HCT116 (cell line): ENCODE measurements at regions not wholly inside any gene's neighbourhood (a gene's known extent, or its start where the extent isn't known, plus 50 kb on each side); places are given as distances from the start of the nearest gene placed in this dataset.

ENCODE experiments used
- ATAC-seq: fragments of 200-7000 bp; cut with Tn5 transposase; 2 replicates; pipeline ENCODE4 v1.9.1; 2020; ENCODE audit warnings: mild to moderate bottlenecking, moderate library complexity
- BruUV-seq: library from RNA; stranded (reverse); fragments of 400-500 nt; replicated peaks from 2 replicates; lab custom pipeline; 2021; lab: Mats Ljungman, UMichigan
- CTCF ChIA-PET: fragments of 300-600 bp; sonication (Branson Sonifier 250); formaldehyde crosslinking; loops from one replicate; lab custom pipeline; 2021; ENCODE audit warnings: antibody characterized with exemption; lab: Charles Lee
- POLR2A ChIA-PET: fragments of 300-600, 350-600 bp; sonication (Branson Sonifier 250); formaldehyde crosslinking; loops from one replicate; lab custom pipeline; 2021; ENCODE audit warnings: antibody characterized with exemption; lab: Charles Lee
- RAD21 ChIA-PET, 2 experiments: fragments of 300-600 bp; sonication (Branson Sonifier 250); formaldehyde crosslinking; loops; one replicate each; lab custom pipeline; 2023; ENCODE audit warnings: low total read pairs in 2 of 2; ENCODE audit not compliant: uncharacterized antibody in 2 of 2, unreplicated experiment in 2 of 2, low non-redundant PET in 1 of 2; lab: Charles Lee
- DNase-seq: peaks from one replicate; pipeline ENCODE4 v3.0.0-alpha.2; 2010; ENCODE audit warnings: low read depth, low spot score
- H2AFZ ChIP-seq: fragments of 200-600 bp; shearing (Covaris generic), sonication (generic); 2 replicates; pipeline ENCODE4 v1.6.1; 2017; ENCODE audit warnings: low read depth, mixed run types, mixed read lengths, antibody characterized with exemption, low read length; ENCODE audit not compliant: poor library complexity, severe bottlenecking
- H3K27ac ChIP-seq: 2 replicates; pipeline ENCODE4 v1.5.1; 2012; ENCODE audit warnings: low read depth, low read length
- H3K27me3 ChIP-seq: fragments of 200-600 bp; sonication (generic); 2 replicates; pipeline ENCODE4 v1.6.1; 2016; ENCODE audit warnings: mixed run types, low read length, mixed read lengths; ENCODE audit not compliant: insufficient read depth
- H3K36me3 ChIP-seq, 2 experiments: fragments of 200-500 bp in 1 of 2; fragments of 200-600 bp in 1 of 2; sonication (Bioruptor generic) in 1 of 2; sonication (generic) in 1 of 2; 2 replicates each; pipeline versions ENCODE4 v1.5.1 to v1.6.1; 2014 to 2016; ENCODE audit warnings: low read length in 2 of 2, inconsistent platforms in 1 of 2, mixed read lengths in 1 of 2, mixed run types in 1 of 2; ENCODE audit not compliant: insufficient read depth in 2 of 2, control insufficient read depth in 1 of 2
- H3K4me1 ChIP-seq, 2 experiments: fragments of 200-600 bp in 1 of 2; sonication (generic) in 1 of 2; 2 replicates each; pipeline versions ENCODE4 v1.5.1 to v1.6.1; 2012 to 2017; ENCODE audit warnings: low read length in 2 of 2, inconsistent platforms in 1 of 2, mild to moderate bottlenecking in 1 of 2, mixed read lengths in 1 of 2, mixed run types in 1 of 2, moderate library complexity in 1 of 2; ENCODE audit not compliant: insufficient read depth in 2 of 2, control insufficient read depth in 1 of 2
- H3K4me2 ChIP-seq: fragments of 200-600 bp; sonication (generic); 2 replicates; pipeline ENCODE4 v1.6.1; 2017; ENCODE audit warnings: mixed run types, low read length, mixed read lengths
- H3K4me3 ChIP-seq, 2 experiments: fragments of 200-600 bp in 1 of 2; sonication (generic) in 1 of 2; replicated peaks in 1 of 2; 2 replicates each; pipeline ENCODE4 v1.5.1; 2011 to 2016; ENCODE audit warnings: low read length in 2 of 2, control low read depth in 1 of 2, low read depth in 1 of 2, mild to moderate bottlenecking in 1 of 2, mixed read lengths in 1 of 2, mixed run types in 1 of 2
- H3K79me2 ChIP-seq: fragments of 200-600 bp; sonication (generic); 2 replicates; pipeline ENCODE4 v1.6.1; 2017; ENCODE audit warnings: mild to moderate bottlenecking, mixed run types, low read length, moderate library complexity, mixed read lengths; ENCODE audit not compliant: insufficient read depth
- H3K9ac ChIP-seq: fragments of 200-600 bp; sonication (generic); 2 replicates; pipeline ENCODE4 v1.6.1; 2016; ENCODE audit warnings: low read length, mixed read lengths
- H3K9me2 ChIP-seq: fragments of 200-600 bp; sonication (generic), shearing (Covaris generic); 2 replicates; pipeline ENCODE4 v1.6.1; 2017; ENCODE audit warnings: mixed run types, mild to moderate bottlenecking, moderate library complexity; ENCODE audit not compliant: insufficient read depth
- H3K9me3 ChIP-seq, 2 experiments: fragments of 200-500 bp in 1 of 2; fragments of 200-600 bp in 1 of 2; sonication (Bioruptor generic) in 1 of 2; sonication (generic) in 1 of 2; 2 replicates each; pipeline ENCODE4 v1.6.1; 2014 to 2017; ENCODE audit warnings: low read length in 2 of 2, mixed read lengths in 2 of 2, inconsistent platforms in 1 of 2, low read depth in 1 of 2, mild to moderate bottlenecking in 1 of 2, mixed run types in 1 of 2, moderate library complexity in 1 of 2; ENCODE audit not compliant: control insufficient read depth in 1 of 2, insufficient read depth in 1 of 2
- H4K20me1 ChIP-seq: fragments of 200-600 bp; sonication (generic), shearing (Covaris generic); 2 replicates; pipeline ENCODE4 v1.6.1; 2017; ENCODE audit warnings: mixed run types, mild to moderate bottlenecking, moderate library complexity; ENCODE audit not compliant: insufficient read depth
- CBX3 ChIP-seq: IDR thresholded peaks from 2 replicates; pipeline ENCODE4 v1.6.1; 2012; ENCODE audit warnings: low read depth
- CEBPB ChIP-seq: IDR thresholded peaks from 2 replicates; pipeline ENCODE4 v1.6.1; 2012; ENCODE audit warnings: low read depth
- EGR1 ChIP-seq: IDR thresholded peaks from 2 replicates; pipeline ENCODE4 v1.6.1; 2012; ENCODE audit warnings: low read depth
- EZH2 ChIP-seq: fragments of 200-600 bp; sonication (generic); IDR thresholded peaks from 2 replicates; pipeline ENCODE4 v1.6.1; 2017; ENCODE audit warnings: antibody characterized with exemption, mixed run types
- EZH2phosphoT487 ChIP-seq: fragments of 200-600 bp; IDR thresholded peaks from 2 replicates; pipeline ENCODE4 v1.6.1; 2018; ENCODE audit warnings: antibody characterized with exemption, borderline replicate concordance
- JUND ChIP-seq: IDR thresholded peaks from 2 replicates; pipeline ENCODE4 v1.6.1; 2012
- POLR2AphosphoS5 ChIP-seq: IDR thresholded peaks from 2 replicates; pipeline ENCODE4 v1.6.1; 2011; ENCODE audit warnings: mild to moderate bottlenecking, low read depth, low read length, moderate library complexity
- RAD21 ChIP-seq: IDR thresholded peaks from 2 replicates; pipeline ENCODE4 v1.6.1; 2012; ENCODE audit warnings: low read depth, mild to moderate bottlenecking
- SIN3A ChIP-seq: IDR thresholded peaks from 2 replicates; pipeline ENCODE4 v1.6.1; 2012; ENCODE audit warnings: low read depth
- SRF ChIP-seq: IDR thresholded peaks from 2 replicates; pipeline ENCODE4 v1.6.1; 2012; ENCODE audit warnings: low read depth
- TCF7L2 ChIP-seq: IDR thresholded peaks from 2 replicates; pipeline ENCODE4 v1.7.0; 2011; ENCODE audit warnings: borderline replicate concordance, inconsistent platforms; ENCODE audit not compliant: insufficient read depth, insufficient read length; ENCODE audit errors: extremely low read depth
- YY1 ChIP-seq: IDR thresholded peaks from 2 replicates; pipeline ENCODE4 v1.6.1; 2011; ENCODE audit warnings: low read length, low read depth, moderate library complexity, mild to moderate bottlenecking; ENCODE audit not compliant: insufficient replicate concordance; ENCODE audit errors: extremely low read depth
- ZBTB33 ChIP-seq: IDR thresholded peaks from 2 replicates; pipeline ENCODE4 v1.6.1; 2011; ENCODE audit warnings: mild to moderate bottlenecking, low read length, moderate library complexity; ENCODE audit not compliant: insufficient replicate concordance; ENCODE audit errors: extremely low read depth
- intact Hi-C: fragments of 100-400 bp; cut with micrococcal nuclease; formaldehyde crosslinking; loops from 2 replicates; pipeline ENCODE4 v1.10.0; 2022

- Histone ChIP-seq H3K9ac (no peak overlapping the region), H3K27ac (no peak overlapping the region), H3K4me3 (no peak overlapping the region), H3K4me1 (no peaks in the 10 kb centered on the region; a peak in 1 of 4 replicates), H3K36me3 (no peaks in the 10 kb centered on the region), H3K4me2 (no peak overlapping the region), H2AFZ (no peak overlapping the region), H4K20me1 (no peaks in the 10 kb centered on the region; the same call in 1 of the 2 replicates), H3K9me2 (no peaks in the 10 kb centered on the region), H3K27me3 (no peaks in the 10 kb centered on the region), H3K9me3 (no peaks in the 10 kb centered on the region), H3K79me2 (no peaks in the 10 kb centered on the region)
- BruUV-seq, result no TSS peak
- ChIA-PET RAD21 (no interaction called here), POLR2A (no interaction called here), CTCF (no interaction called here)
- intact Hi-C loops, result no loop called here
- DNase-seq (peak; percentile 12), ATAC-seq (no peak)
- TF ChIP-seq JUND (no peak), SRF (no peak), EZH2 (no peak), ZBTB33 (no peak), CEBPB (no peak), RAD21 (no peak), YY1 (no peak), EZH2phosphoT487 (no peak), EGR1 (no peak), POLR2AphosphoS5 (no peak), CBX3 (no peak), TCF7L2 (no peak), SIN3A (no peak)
- TF ChIP-seq, all 23 proteins: peak for 0
Observed at GRCh38 chr5:60196385-60197113, 303.0 kb upstream of the PDE4D start.
